HCT116 (cell line): ENCODE measurements at regions not wholly inside any gene's neighbourhood (a gene's known extent, or its start where the extent isn't known, plus 50 kb on each side); places are given as distances from the start of the nearest gene placed in this dataset.

Experiments
- ATAC-seq: fragments of 200-7000 bp; cut with Tn5 transposase; 2 replicates; pipeline ENCODE4 v1.9.1; 2020; ENCODE audit warnings: mild to moderate bottlenecking, moderate library complexity
- BruUV-seq: library from RNA; stranded (reverse); fragments of 400-500 nt; replicated peaks from 2 replicates; lab custom pipeline; 2021; lab: Mats Ljungman, UMichigan
- CTCF ChIA-PET: fragments of 300-600 bp; sonication (Branson Sonifier 250); formaldehyde crosslinking; loops from one replicate; lab custom pipeline; 2021; ENCODE audit warnings: antibody characterized with exemption; lab: Charles Lee
- POLR2A ChIA-PET: fragments of 300-600, 350-600 bp; sonication (Branson Sonifier 250); formaldehyde crosslinking; loops from one replicate; lab custom pipeline; 2021; ENCODE audit warnings: antibody characterized with exemption; lab: Charles Lee
- RAD21 ChIA-PET, 2 experiments: fragments of 300-600 bp; sonication (Branson Sonifier 250); formaldehyde crosslinking; loops; one replicate each; lab custom pipeline; 2023; ENCODE audit warnings: low total read pairs in 2 of 2; ENCODE audit not compliant: uncharacterized antibody in 2 of 2, unreplicated experiment in 2 of 2, low non-redundant PET in 1 of 2; lab: Charles Lee
- DNase-seq: peaks from one replicate; pipeline ENCODE4 v3.0.0-alpha.2; 2010; ENCODE audit warnings: low read depth, low spot score
- H2AFZ ChIP-seq: fragments of 200-600 bp; shearing (Covaris generic), sonication (generic); 2 replicates; pipeline ENCODE4 v1.6.1; 2017; ENCODE audit warnings: low read depth, mixed run types, mixed read lengths, antibody characterized with exemption, low read length; ENCODE audit not compliant: poor library complexity, severe bottlenecking
- H3K27ac ChIP-seq: 2 replicates; pipeline ENCODE4 v1.5.1; 2012; ENCODE audit warnings: low read depth, low read length
- H3K27me3 ChIP-seq: fragments of 200-600 bp; sonication (generic); 2 replicates; pipeline ENCODE4 v1.6.1; 2016; ENCODE audit warnings: mixed run types, low read length, mixed read lengths; ENCODE audit not compliant: insufficient read depth
- H3K36me3 ChIP-seq, 2 experiments: fragments of 200-500 bp in 1 of 2; fragments of 200-600 bp in 1 of 2; sonication (Bioruptor generic) in 1 of 2; sonication (generic) in 1 of 2; 2 replicates each; pipeline versions ENCODE4 v1.5.1 to v1.6.1; 2014 to 2016; ENCODE audit warnings: low read length in 2 of 2, inconsistent platforms in 1 of 2, mixed read lengths in 1 of 2, mixed run types in 1 of 2; ENCODE audit not compliant: insufficient read depth in 2 of 2, control insufficient read depth in 1 of 2
- H3K4me1 ChIP-seq, 2 experiments: fragments of 200-600 bp in 1 of 2; sonication (generic) in 1 of 2; 2 replicates each; pipeline versions ENCODE4 v1.5.1 to v1.6.1; 2012 to 2017; ENCODE audit warnings: low read length in 2 of 2, inconsistent platforms in 1 of 2, mild to moderate bottlenecking in 1 of 2, mixed read lengths in 1 of 2, mixed run types in 1 of 2, moderate library complexity in 1 of 2; ENCODE audit not compliant: insufficient read depth in 2 of 2, control insufficient read depth in 1 of 2
- H3K4me2 ChIP-seq: fragments of 200-600 bp; sonication (generic); 2 replicates; pipeline ENCODE4 v1.6.1; 2017; ENCODE audit warnings: mixed run types, low read length, mixed read lengths
- H3K4me3 ChIP-seq, 2 experiments: fragments of 200-600 bp in 1 of 2; sonication (generic) in 1 of 2; replicated peaks in 1 of 2; 2 replicates each; pipeline ENCODE4 v1.5.1; 2011 to 2016; ENCODE audit warnings: low read length in 2 of 2, control low read depth in 1 of 2, low read depth in 1 of 2, mild to moderate bottlenecking in 1 of 2, mixed read lengths in 1 of 2, mixed run types in 1 of 2
- H3K79me2 ChIP-seq: fragments of 200-600 bp; sonication (generic); 2 replicates; pipeline ENCODE4 v1.6.1; 2017; ENCODE audit warnings: mild to moderate bottlenecking, mixed run types, low read length, moderate library complexity, mixed read lengths; ENCODE audit not compliant: insufficient read depth
- H3K9ac ChIP-seq: fragments of 200-600 bp; sonication (generic); 2 replicates; pipeline ENCODE4 v1.6.1; 2016; ENCODE audit warnings: low read length, mixed read lengths
- H3K9me2 ChIP-seq: fragments of 200-600 bp; sonication (generic), shearing (Covaris generic); 2 replicates; pipeline ENCODE4 v1.6.1; 2017; ENCODE audit warnings: mixed run types, mild to moderate bottlenecking, moderate library complexity; ENCODE audit not compliant: insufficient read depth
- H3K9me3 ChIP-seq, 2 experiments: fragments of 200-500 bp in 1 of 2; fragments of 200-600 bp in 1 of 2; sonication (Bioruptor generic) in 1 of 2; sonication (generic) in 1 of 2; 2 replicates each; pipeline ENCODE4 v1.6.1; 2014 to 2017; ENCODE audit warnings: low read length in 2 of 2, mixed read lengths in 2 of 2, inconsistent platforms in 1 of 2, low read depth in 1 of 2, mild to moderate bottlenecking in 1 of 2, mixed run types in 1 of 2, moderate library complexity in 1 of 2; ENCODE audit not compliant: control insufficient read depth in 1 of 2, insufficient read depth in 1 of 2
- H4K20me1 ChIP-seq: fragments of 200-600 bp; sonication (generic), shearing (Covaris generic); 2 replicates; pipeline ENCODE4 v1.6.1; 2017; ENCODE audit warnings: mixed run types, mild to moderate bottlenecking, moderate library complexity; ENCODE audit not compliant: insufficient read depth
- CBX3 ChIP-seq: IDR thresholded peaks from 2 replicates; pipeline ENCODE4 v1.6.1; 2012; ENCODE audit warnings: low read depth
- CEBPB ChIP-seq: IDR thresholded peaks from 2 replicates; pipeline ENCODE4 v1.6.1; 2012; ENCODE audit warnings: low read depth
- POLR2A ChIP-seq: IDR thresholded peaks from 2 replicates; pipeline ENCODE4 v1.7.0; 2011; ENCODE audit warnings: borderline replicate concordance; ENCODE audit not compliant: insufficient read depth, insufficient read length; ENCODE audit errors: extremely low read depth
- RAD21 ChIP-seq: IDR thresholded peaks from 2 replicates; pipeline ENCODE4 v1.6.1; 2012; ENCODE audit warnings: low read depth, mild to moderate bottlenecking
- REST ChIP-seq: IDR thresholded peaks from 2 replicates; pipeline ENCODE4 v1.6.1; 2012; ENCODE audit warnings: low read depth
- SIN3A ChIP-seq: IDR thresholded peaks from 2 replicates; pipeline ENCODE4 v1.6.1; 2012; ENCODE audit warnings: low read depth
- SRF ChIP-seq: IDR thresholded peaks from 2 replicates; pipeline ENCODE4 v1.6.1; 2012; ENCODE audit warnings: low read depth
- intact Hi-C: fragments of 100-400 bp; cut with micrococcal nuclease; formaldehyde crosslinking; loops from 2 replicates; pipeline ENCODE4 v1.10.0; 2022
- TF ChIP-seq, protein P1 (sequence below): IDR thresholded peaks from 2 replicates; pipeline ENCODE4 v1.6.1; 2012

DNA sequence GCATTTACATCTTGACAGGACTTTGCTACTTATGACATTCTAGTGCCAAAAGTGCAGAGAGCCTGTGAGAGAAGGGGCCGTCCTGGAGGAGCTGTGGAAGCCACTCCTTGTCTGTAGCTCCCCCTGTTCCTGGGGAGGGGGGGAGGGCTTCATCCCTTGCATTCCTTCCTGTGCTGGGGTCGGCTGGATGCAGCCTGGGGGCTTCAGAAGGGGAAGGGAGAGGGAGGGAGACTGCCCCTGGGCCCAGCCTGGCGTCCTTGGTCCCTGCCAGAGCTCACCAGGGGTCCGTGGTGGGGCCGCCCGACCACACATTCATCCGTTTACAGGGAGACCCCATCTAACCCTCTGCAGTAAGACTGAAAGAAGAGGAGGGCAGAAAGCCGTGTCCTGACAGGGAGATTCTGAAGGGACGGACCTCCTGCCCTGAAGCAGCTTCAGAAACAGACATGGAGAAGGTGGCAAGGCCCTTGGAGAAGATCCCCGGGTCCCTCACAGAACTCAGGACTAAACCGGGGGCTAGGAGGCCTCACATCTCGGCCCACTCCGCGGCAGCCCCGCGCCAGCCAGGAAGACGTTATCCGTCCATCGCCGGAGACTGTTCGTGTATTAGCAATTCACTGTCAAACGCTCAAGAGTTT, 258.3 kb upstream of the SALL3 start:
- H4K20me1 ChIP-seq, result no peaks in the 10 kb centered on the region
- no peaks in the 10 kb centered on the region for H3K9me2 ChIP-seq
- ChIA-PET RAD21 (no interaction called here), POLR2A (no interaction called here), CTCF (no interaction called here)
- H3K79me2 ChIP-seq, result no peaks in the 10 kb centered on the region
- no peak for TF ChIP-seq SRF
- TF ChIP-seq, protein P1, sequence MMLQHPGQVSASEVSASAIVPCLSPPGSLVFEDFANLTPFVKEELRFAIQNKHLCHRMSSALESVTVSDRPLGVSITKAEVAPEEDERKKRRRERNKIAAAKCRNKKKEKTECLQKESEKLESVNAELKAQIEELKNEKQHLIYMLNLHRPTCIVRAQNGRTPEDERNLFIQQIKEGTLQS, result no peak
- TF ChIP-seq POLR2A, result no peak
- TF ChIP-seq CBX3, result no peak
- no peak for TF ChIP-seq CEBPB
- no peak for TF ChIP-seq REST
- TF ChIP-seq RAD21, result no peak
- no peak for TF ChIP-seq SIN3A
- no peak overlapping the region for H3K4me3 ChIP-seq
- H3K27me3 ChIP-seq, result peaks cover 20% of the 10 kb centered on the region
- intact Hi-C loops, result no loop called here
- no peaks in the 10 kb centered on the region for H3K4me1 ChIP-seq
- H3K9ac ChIP-seq, result no peak overlapping the region
- no peak for ATAC-seq
- H3K4me2 ChIP-seq, result no peak overlapping the region
- no peak overlapping the region for H2AFZ ChIP-seq
- H3K9me3 ChIP-seq, result no peaks in the 10 kb centered on the region
- no peak overlapping the region for H3K27ac ChIP-seq
- H3K36me3 ChIP-seq, result no peaks in the 10 kb centered on the region
- no peak for DNase-seq
- no TSS peak for BruUV-seq
